ENCODE measurements at regions not wholly inside any gene's neighbourhood (a gene's known extent, or its start where the extent isn't known, plus 50 kb on each side); places are given as distances from the start of the nearest gene placed in this dataset.

DNA sequence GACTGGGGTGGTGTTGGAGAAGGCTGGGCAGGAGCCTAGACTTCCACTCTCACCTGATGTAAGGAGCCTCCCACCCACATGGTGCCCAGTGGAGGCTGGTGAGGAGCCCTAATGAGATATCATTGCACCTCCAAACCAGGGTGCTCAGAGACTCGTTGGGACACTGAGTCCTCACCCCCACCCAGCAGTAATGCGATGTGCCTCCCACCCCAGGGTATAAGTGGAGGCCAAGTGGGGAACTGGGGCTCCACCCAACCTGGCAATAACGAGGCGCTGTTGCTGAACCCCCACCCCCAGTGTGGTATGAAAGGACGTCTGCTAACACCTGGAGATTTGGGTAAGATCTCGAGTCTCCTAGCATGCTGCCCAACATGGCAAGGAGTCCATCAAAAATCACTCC lies 510.2 kb downstream of the PREX1 start:
- intact Hi-C loops (cut with micrococcal nuclease; ENCODE audit: unreplicated experiment): no loop called here
- Histone ChIP-seq H3K36me3 (ENCODE audit: control insufficient read depth, insufficient read depth, low read length) (no peaks in the 10 kb centered on the region), H3K4me3 (ENCODE audit: low read depth, low read length) (no peak overlapping the region), H3K9me3 (peaks cover 6% of the 10 kb centered on the region; the same call in 1 of the 2 replicates), H3K27me3 (replicated peaks; ENCODE audit: control insufficient read depth, insufficient read depth, low read length) (no peaks in the 10 kb centered on the region), H3K4me1 (peaks cover 26% of the 10 kb centered on the region)
- no peak overlapping the region for H3K27ac Mint-ChIP-seq (ENCODE audit: unreplicated experiment)
- H3K36me3 Mint-ChIP-seq (ENCODE audit: insufficient read depth, unreplicated experiment): no peaks in the 10 kb centered on the region
- CTCF ChIA-PET: interaction anchor here (1.3 kb wide), 1 partner anchor 21 kb away, joined by 3 read pairs; no protein-coding TSS in a partner anchor
- peaks cover 40% of the 10 kb centered on the region for H3K4me1 Mint-ChIP-seq (ENCODE audit: low read depth, unreplicated experiment)
- no peak overlapping the region for H3K4me3 Mint-ChIP-seq (ENCODE audit: unreplicated experiment)
- DNase-seq: peak in 1 of 2 experiments; percentile 36
- no peaks in the 10 kb centered on the region for H3K27me3 Mint-ChIP-seq (ENCODE audit: insufficient read depth, unreplicated experiment)
- TF ChIP-seq, protein P1, sequence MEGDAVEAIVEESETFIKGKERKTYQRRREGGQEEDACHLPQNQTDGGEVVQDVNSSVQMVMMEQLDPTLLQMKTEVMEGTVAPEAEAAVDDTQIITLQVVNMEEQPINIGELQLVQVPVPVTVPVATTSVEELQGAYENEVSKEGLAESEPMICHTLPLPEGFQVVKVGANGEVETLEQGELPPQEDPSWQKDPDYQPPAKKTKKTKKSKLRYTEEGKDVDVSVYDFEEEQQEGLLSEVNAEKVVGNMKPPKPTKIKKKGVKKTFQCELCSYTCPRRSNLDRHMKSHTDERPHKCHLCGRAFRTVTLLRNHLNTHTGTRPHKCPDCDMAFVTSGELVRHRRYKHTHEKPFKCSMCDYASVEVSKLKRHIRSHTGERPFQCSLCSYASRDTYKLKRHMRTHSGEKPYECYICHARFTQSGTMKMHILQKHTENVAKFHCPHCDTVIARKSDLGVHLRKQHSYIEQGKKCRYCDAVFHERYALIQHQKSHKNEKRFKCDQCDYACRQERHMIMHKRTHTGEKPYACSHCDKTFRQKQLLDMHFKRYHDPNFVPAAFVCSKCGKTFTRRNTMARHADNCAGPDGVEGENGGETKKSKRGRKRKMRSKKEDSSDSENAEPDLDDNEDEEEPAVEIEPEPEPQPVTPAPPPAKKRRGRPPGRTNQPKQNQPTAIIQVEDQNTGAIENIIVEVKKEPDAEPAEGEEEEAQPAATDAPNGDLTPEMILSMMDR (IDR thresholded peaks at IDR 0.05; ENCODE audit: insufficient read depth in 1 of 2, low read depth in 1 of 2, low read length in 1 of 2, severe bottlenecking in 1 of 2, unreplicated experiment in 1 of 2): no peak
- no TSS peak for BruUV-seq (replicated peaks)
- POLR2A ChIA-PET: no interaction called here
- peaks cover 10% of the 10 kb centered on the region for H3K9me3 Mint-ChIP-seq (ENCODE audit: unreplicated experiment)

- H3K4me1 ChIP-seq: peaks cover 11% of the 10 kb centered on the region
- H3K4me3 ChIP-seq (ENCODE audit: low read depth, low read length): no peak overlapping the region
- TF ChIP-seq, protein P1 (IDR thresholded peaks at IDR 0.05; ENCODE audit: insufficient read depth in 1 of 2, low read depth in 1 of 2, low read length in 1 of 2, severe bottlenecking in 1 of 2, unreplicated experiment in 1 of 2): no peak
- no peaks in the 10 kb centered on the region for H3K27me3 ChIP-seq (replicated peaks; ENCODE audit: control insufficient read depth, insufficient read depth, low read length)
- no peak for DNase-seq
- Mint-ChIP-seq H3K27me3 (ENCODE audit: insufficient read depth, unreplicated experiment) (no peaks in the 10 kb centered on the region), H3K27ac (ENCODE audit: unreplicated experiment) (no peak overlapping the region), H3K36me3 (ENCODE audit: insufficient read depth, unreplicated experiment) (no peaks in the 10 kb centered on the region), H3K4me1 (ENCODE audit: low read depth, unreplicated experiment) (peaks cover 24% of the 10 kb centered on the region), H3K4me3 (ENCODE audit: unreplicated experiment) (no peak overlapping the region), H3K9me3 (ENCODE audit: unreplicated experiment) (no peaks in the 10 kb centered on the region)
- H3K36me3 ChIP-seq (ENCODE audit: control insufficient read depth, insufficient read depth, low read length): no peaks in the 10 kb centered on the region
- no peaks in the 10 kb centered on the region for H3K9me3 ChIP-seq
- POLR2A ChIA-PET: no interaction called here
- no TSS peak for BruUV-seq (replicated peaks)
- intact Hi-C loops (cut with micrococcal nuclease; ENCODE audit: unreplicated experiment): no loop called here
- CTCF ChIA-PET: interaction anchor here (1.2 to 1.5 kb wide), 2 partner anchors 305 kb away, joined by 3 read pairs; no protein-coding TSS in a partner anchor
Observed at GRCh38 chr20:48314925-48315592, 512.7 kb downstream of the PREX1 start.

GRCh38 chr20:48313324-48313723 lies 514.5 kb downstream of the PREX1 start:
- Mint-ChIP-seq H3K36me3 (ENCODE audit: insufficient read depth, unreplicated experiment) (no peaks in the 10 kb centered on the region), H3K4me3 (ENCODE audit: unreplicated experiment) (no peak overlapping the region), H3K9me3 (ENCODE audit: unreplicated experiment) (no peaks in the 10 kb centered on the region), H3K4me1 (ENCODE audit: low read depth, unreplicated experiment) (peaks cover 13% of the 10 kb centered on the region), H3K27ac (ENCODE audit: unreplicated experiment) (no peak overlapping the region), H3K27me3 (ENCODE audit: insufficient read depth, unreplicated experiment) (no peaks in the 10 kb centered on the region)
- ChIA-PET CTCF (interaction anchor here (1.5 to 2.3 kb wide), 2 partner anchors 18 to 307 kb away, joined by 3 to 8 read pairs; no protein-coding TSS in a partner anchor), POLR2A (interaction anchor here (0.5 kb wide), 1 partner anchor 564 kb away, joined by 3 read pairs; no protein-coding TSS in a partner anchor)
- TF ChIP-seq, protein P1 (IDR thresholded peaks at IDR 0.05; ENCODE audit: insufficient read depth in 1 of 2, low read depth in 1 of 2, low read length in 1 of 2, severe bottlenecking in 1 of 2, unreplicated experiment in 1 of 2): no peak
- Histone ChIP-seq H3K27me3 (replicated peaks; ENCODE audit: control insufficient read depth, insufficient read depth, low read length) (no peaks in the 10 kb centered on the region), H3K4me1 (no peaks in the 10 kb centered on the region), H3K36me3 (ENCODE audit: control insufficient read depth, insufficient read depth, low read length) (no peaks in the 10 kb centered on the region), H3K9me3 (no peaks in the 10 kb centered on the region), H3K4me3 (ENCODE audit: low read depth, low read length) (no peak overlapping the region)
- DNase-seq: no peak
- no TSS peak for BruUV-seq (replicated peaks)
- intact Hi-C loops (cut with micrococcal nuclease; ENCODE audit: unreplicated experiment): no loop called here

Measured in Caco-2 (cell line).